ENCODE measurements at regions not wholly inside any gene's neighbourhood (a gene's known extent, or its start where the extent isn't known, plus 50 kb on each side); places are given as distances from the start of the nearest gene placed in this dataset.
"Not testable (repeated sequence)": the region's sequence is repeated elsewhere in the genome, so short reads cannot be mapped to it uniquely, and the experiment has no call there.

- Histone ChIP-seq H3K27me3 (ENCODE audit: insufficient read depth, low read length) (no peaks in the 10 kb centered on the region), H3K9me3 (ENCODE audit: insufficient read depth, low read depth, low read length) (no peaks in the 10 kb centered on the region), H3K9ac (ENCODE audit: low read depth, low read length) (no peak overlapping the region), H3K4me3 (ENCODE audit: low read length) (no peak overlapping the region), H3K4me1 (ENCODE audit: insufficient read depth, low read length) (no peaks in the 10 kb centered on the region), H3K36me3 (ENCODE audit: insufficient read depth, low read depth, low read length) (no peaks in the 10 kb centered on the region), H3K27ac (ENCODE audit: low read length) (no peak overlapping the region)
Observed at GRCh38 chr4:19187691-19188090, 1064.0 kb upstream of the SLIT2 start.

- Histone ChIP-seq H3K27ac (ENCODE audit: low read length) (no peak overlapping the region), H3K36me3 (ENCODE audit: insufficient read depth, low read depth, low read length) (no peaks in the 10 kb centered on the region), H3K4me3 (ENCODE audit: low read length) (no peak overlapping the region)
Observed at GRCh38 chr4:19187096-19187495, 1064.6 kb upstream of the SLIT2 start.

GRCh38 chr4:19181631-19182030, 1070.1 kb upstream of the SLIT2 start:
- not testable (repeated sequence) for H3K4me3 ChIP-seq (ENCODE audit: low read length); H3K9ac ChIP-seq (ENCODE audit: low read depth, low read length); H3K4me1 ChIP-seq (ENCODE audit: insufficient read depth, low read length); H3K27ac ChIP-seq (ENCODE audit: low read length); H3K27me3 ChIP-seq (ENCODE audit: insufficient read depth, low read length); H3K36me3 ChIP-seq (ENCODE audit: insufficient read depth, low read depth, low read length); H3K9me3 ChIP-seq (ENCODE audit: insufficient read depth, low read depth, low read length)

More at GRCh38 chr4:19187096-19187495, 1064.6 kb upstream of the SLIT2 start:
- H3K4me1 ChIP-seq (ENCODE audit: insufficient read depth, low read length) = no peaks in the 10 kb centered on the region
- H3K9me3 ChIP-seq (ENCODE audit: insufficient read depth, low read depth, low read length) = no peaks in the 10 kb centered on the region
- H3K27me3 ChIP-seq (ENCODE audit: insufficient read depth, low read length) = no peaks in the 10 kb centered on the region
- H3K9ac ChIP-seq (ENCODE audit: low read depth, low read length) = no peak overlapping the region

- no peaks in the 10 kb centered on the region for H3K27me3 ChIP-seq (ENCODE audit: insufficient read depth, low read length)
- no peaks in the 10 kb centered on the region for H3K36me3 ChIP-seq (ENCODE audit: insufficient read depth, low read depth, low read length)
Observed at GRCh38 chr4:19178835-19179234, 1072.9 kb upstream of the SLIT2 start.

GRCh38 chr4:19177616-19178015, 1074.1 kb upstream of the SLIT2 start:
- H3K4me1 ChIP-seq (ENCODE audit: insufficient read depth, low read length) = no peaks in the 10 kb centered on the region
- no peaks in the 10 kb centered on the region for H3K36me3 ChIP-seq (ENCODE audit: insufficient read depth, low read depth, low read length)
- no peak overlapping the region for H3K9ac ChIP-seq (ENCODE audit: low read depth, low read length)
- H3K27me3 ChIP-seq (ENCODE audit: insufficient read depth, low read length) = no peaks in the 10 kb centered on the region
- no peak overlapping the region for H3K4me3 ChIP-seq (ENCODE audit: low read length)
- H3K9me3 ChIP-seq (ENCODE audit: insufficient read depth, low read depth, low read length) = no peaks in the 10 kb centered on the region
- no peak overlapping the region for H3K27ac ChIP-seq (ENCODE audit: low read length)

More at GRCh38 chr4:19178835-19179234, 1072.9 kb upstream of the SLIT2 start:
- no peak overlapping the region for H3K9ac ChIP-seq (ENCODE audit: low read depth, low read length)
- no peak overlapping the region for H3K27ac ChIP-seq (ENCODE audit: low read length)
- no peak overlapping the region for H3K4me3 ChIP-seq (ENCODE audit: low read length)
- H3K9me3 ChIP-seq (ENCODE audit: insufficient read depth, low read depth, low read length) = no peaks in the 10 kb centered on the region
- H3K4me1 ChIP-seq (ENCODE audit: insufficient read depth, low read length) = no peaks in the 10 kb centered on the region

GRCh38 chr4:19171832-19172231, 1079.9 kb upstream of the SLIT2 start:
- H3K4me1 ChIP-seq (ENCODE audit: insufficient read depth, low read length) = no peaks in the 10 kb centered on the region
- no peaks in the 10 kb centered on the region for H3K9me3 ChIP-seq (ENCODE audit: insufficient read depth, low read depth, low read length)
- H3K4me3 ChIP-seq (ENCODE audit: low read length) = no peak overlapping the region
- H3K36me3 ChIP-seq (ENCODE audit: insufficient read depth, low read depth, low read length) = no peaks in the 10 kb centered on the region
- H3K27ac ChIP-seq (ENCODE audit: low read length) = no peak overlapping the region
- no peak overlapping the region for H3K9ac ChIP-seq (ENCODE audit: low read depth, low read length)
- no peaks in the 10 kb centered on the region for H3K27me3 ChIP-seq (ENCODE audit: insufficient read depth, low read length)

GRCh38 chr4:19167311-19167710, 1084.4 kb upstream of the SLIT2 start:
- no peaks in the 10 kb centered on the region for H3K9me3 ChIP-seq (ENCODE audit: insufficient read depth, low read depth, low read length)
- no peaks in the 10 kb centered on the region for H3K36me3 ChIP-seq (ENCODE audit: insufficient read depth, low read depth, low read length)
- H3K4me3 ChIP-seq (ENCODE audit: low read length) = no peak overlapping the region
- no peaks in the 10 kb centered on the region for H3K27me3 ChIP-seq (ENCODE audit: insufficient read depth, low read length)
- no peak overlapping the region for H3K27ac ChIP-seq (ENCODE audit: low read length)
- H3K9ac ChIP-seq (ENCODE audit: low read depth, low read length) = no peak overlapping the region
- H3K4me1 ChIP-seq (ENCODE audit: insufficient read depth, low read length) = no peaks in the 10 kb centered on the region

- Histone ChIP-seq H3K27me3 (ENCODE audit: insufficient read depth, low read length) (no peaks in the 10 kb centered on the region), H3K4me3 (ENCODE audit: low read length) (no peak overlapping the region), H3K27ac (ENCODE audit: low read length) (no peak overlapping the region), H3K36me3 (ENCODE audit: insufficient read depth, low read depth, low read length) (no peaks in the 10 kb centered on the region), H3K4me1 (ENCODE audit: insufficient read depth, low read length) (no peaks in the 10 kb centered on the region), H3K9ac (ENCODE audit: low read depth, low read length) (no peak overlapping the region), H3K9me3 (ENCODE audit: insufficient read depth, low read depth, low read length) (no peaks in the 10 kb centered on the region)
Observed at GRCh38 chr4:19164334-19164733, 1087.4 kb upstream of the SLIT2 start.

- no peak overlapping the region for H3K9ac ChIP-seq (ENCODE audit: low read depth, low read length)
- no peaks in the 10 kb centered on the region for H3K36me3 ChIP-seq (ENCODE audit: insufficient read depth, low read depth, low read length)
- H3K9me3 ChIP-seq (ENCODE audit: insufficient read depth, low read depth, low read length) = peaks cover 6% of the 10 kb centered on the region; the same call in 1 of the 2 replicates
- H3K4me3 ChIP-seq (ENCODE audit: low read length) = no peak overlapping the region
- no peaks in the 10 kb centered on the region for H3K27me3 ChIP-seq (ENCODE audit: insufficient read depth, low read length)
- no peak overlapping the region for H3K27ac ChIP-seq (ENCODE audit: low read length)
- H3K4me1 ChIP-seq (ENCODE audit: insufficient read depth, low read length) = no peaks in the 10 kb centered on the region
Observed at GRCh38 chr4:19159874-19160273, 1091.8 kb upstream of the SLIT2 start.

- Histone ChIP-seq H3K4me3 (ENCODE audit: low read length) (no peak overlapping the region), H3K4me1 (ENCODE audit: insufficient read depth, low read length) (no peaks in the 10 kb centered on the region), H3K9me3 (ENCODE audit: insufficient read depth, low read depth, low read length) (peaks cover 6% of the 10 kb centered on the region; the same call in 1 of the 2 replicates), H3K27me3 (ENCODE audit: insufficient read depth, low read length) (no peaks in the 10 kb centered on the region), H3K27ac (ENCODE audit: low read length) (no peak overlapping the region), H3K36me3 (ENCODE audit: insufficient read depth, low read depth, low read length) (no peaks in the 10 kb centered on the region), H3K9ac (ENCODE audit: low read depth, low read length) (no peak overlapping the region)
Observed at GRCh38 chr4:19158107-19158809, 1093.4 kb upstream of the SLIT2 start.

- Histone ChIP-seq H3K9me3 (ENCODE audit: insufficient read depth, low read depth, low read length) (peaks cover 6% of the 10 kb centered on the region; the same call in 1 of the 2 replicates), H3K27me3 (ENCODE audit: insufficient read depth, low read length) (no peaks in the 10 kb centered on the region), H3K36me3 (ENCODE audit: insufficient read depth, low read depth, low read length) (no peaks in the 10 kb centered on the region), H3K4me3 (ENCODE audit: low read length) (no peak overlapping the region), H3K4me1 (ENCODE audit: insufficient read depth, low read length) (no peaks in the 10 kb centered on the region), H3K9ac (ENCODE audit: low read depth, low read length) (no peak overlapping the region), H3K27ac (ENCODE audit: low read length) (no peak overlapping the region)
Observed at GRCh38 chr4:19156786-19157185, 1094.9 kb upstream of the SLIT2 start.

- H3K4me1 ChIP-seq (ENCODE audit: insufficient read depth, low read length) = no peaks in the 10 kb centered on the region
- no peak overlapping the region for H3K4me3 ChIP-seq (ENCODE audit: low read length)
- H3K27me3 ChIP-seq (ENCODE audit: insufficient read depth, low read length) = no peaks in the 10 kb centered on the region
- H3K9ac ChIP-seq (ENCODE audit: low read depth, low read length) = no peak overlapping the region
- H3K36me3 ChIP-seq (ENCODE audit: insufficient read depth, low read depth, low read length) = no peaks in the 10 kb centered on the region
- no peak overlapping the region for H3K27ac ChIP-seq (ENCODE audit: low read length)
- H3K9me3 ChIP-seq (ENCODE audit: insufficient read depth, low read depth, low read length) = peaks cover 6% of the 10 kb centered on the region; the same call in 1 of the 2 replicates
Observed at GRCh38 chr4:19155568-19155967, 1096.1 kb upstream of the SLIT2 start.
